Kidney epithelial cell (primary cell): ENCODE measurements at regions not wholly inside any gene's neighbourhood (a gene's known extent, or its start where the extent isn't known, plus 50 kb on each side); places are given as distances from the start of the nearest gene placed in this dataset.

Experiments
- DNase-seq: peaks from one replicate; pipeline ENCODE4 v3.0.0-alpha.2; 2010; ENCODE audit warnings: low read depth
- H3K27me3 ChIP-seq: 2 replicates; pipeline ENCODE4 v1.6.0; 2011; ENCODE audit warnings: low read length; ENCODE audit not compliant: control insufficient read depth, insufficient read depth
- H3K36me3 ChIP-seq: 2 replicates; pipeline ENCODE4 v1.5.1; 2011; ENCODE audit warnings: low read length; ENCODE audit not compliant: control insufficient read depth, insufficient read depth
- H3K4me3 ChIP-seq: 2 replicates; pipeline ENCODE4 v1.5.1; 2011; ENCODE audit warnings: low read depth, mild to moderate bottlenecking, control low read depth, low read length
- CTCF ChIP-seq: IDR thresholded peaks from 2 replicates; pipeline ENCODE4 v1.5.1; 2011; ENCODE audit warnings: mild to moderate bottlenecking, moderate library complexity, low read length, control low read depth, inconsistent platforms; ENCODE audit not compliant: insufficient read depth, poor library complexity, severe bottlenecking

GRCh38 chr2:64296140-64296480, 151.9 kb upstream of the PELI1 start:
- DNase-seq = no peak
- H3K4me3 ChIP-seq = no peak overlapping the region
- H3K27me3 ChIP-seq = no peaks in the 10 kb centered on the region
- TF ChIP-seq CTCF = no peak
- no peaks in the 10 kb centered on the region for H3K36me3 ChIP-seq

- Histone ChIP-seq H3K4me3 (no peak overlapping the region), H3K36me3 (no peaks in the 10 kb centered on the region), H3K27me3 (no peaks in the 10 kb centered on the region)
- no peak for DNase-seq
- no peak for TF ChIP-seq CTCF
Observed at GRCh38 chr2:64296695-64297346, 152.6 kb upstream of the PELI1 start.

- Histone ChIP-seq H3K36me3 (no peaks in the 10 kb centered on the region), H3K27me3 (no peaks in the 10 kb centered on the region), H3K4me3 (no peak overlapping the region)
- no peak for DNase-seq
- TF ChIP-seq CTCF = no peak
Observed at GRCh38 chr2:64298161-64298560, 153.9 kb upstream of the PELI1 start.

- Histone ChIP-seq H3K36me3 (no peaks in the 10 kb centered on the region), H3K27me3 (no peaks in the 10 kb centered on the region), H3K4me3 (no peak overlapping the region)
- no peak for DNase-seq
- TF ChIP-seq CTCF = no peak
Observed at GRCh38 chr2:64300066-64300465, 153.9 kb upstream of the LGALSL start.

GRCh38 chr2:64303250-64303649, 150.7 kb upstream of the LGALSL start:
- Histone ChIP-seq H3K4me3 (no peak overlapping the region), H3K27me3 (no peaks in the 10 kb centered on the region), H3K36me3 (no peaks in the 10 kb centered on the region)
- DNase-seq = no peak
- no peak for TF ChIP-seq CTCF

GRCh38 chr2:64307421-64307820, 146.5 kb upstream of the LGALSL start:
- Histone ChIP-seq H3K36me3 (no peaks in the 10 kb centered on the region), H3K27me3 (no peaks in the 10 kb centered on the region), H3K4me3 (no peak overlapping the region)
- DNase-seq = no peak
- TF ChIP-seq CTCF = no peak
